ENCODE measurements at regions not wholly inside any gene's neighbourhood (a gene's known extent, or its start where the extent isn't known, plus 50 kb on each side); places are given as distances from the start of the nearest gene placed in this dataset.

- no peak for TF ChIP-seq CTCF (conservative IDR thresholded peaks at IDR 0.05; ENCODE audit: control insufficient read depth, insufficient read depth, low read depth, low read length)
- DNase-seq (ENCODE audit: low read depth) = no peak
- H3K4me3 ChIP-seq (ENCODE audit: control insufficient read depth, low read depth, low read length) = no peak overlapping the region
Observed at GRCh38 chr11:82117362-82117761, 616.3 kb downstream of the FAM181B start.

GRCh38 chr11:82105331-82105998 lies 628.2 kb downstream of the FAM181B start:
- TF ChIP-seq CTCF (conservative IDR thresholded peaks at IDR 0.05; ENCODE audit: control insufficient read depth, insufficient read depth, low read depth, low read length) = no peak
- H3K4me3 ChIP-seq (ENCODE audit: control insufficient read depth, low read depth, low read length) = no peak overlapping the region
- DNase-seq (ENCODE audit: low read depth) = no peak

- no peak overlapping the region for H3K4me3 ChIP-seq (ENCODE audit: control insufficient read depth, low read depth, low read length)
- DNase-seq (ENCODE audit: low read depth) = no peak
- TF ChIP-seq CTCF (conservative IDR thresholded peaks at IDR 0.05; ENCODE audit: control insufficient read depth, insufficient read depth, low read depth, low read length) = no peak
Observed at GRCh38 chr11:82092904-82093303, 640.8 kb downstream of the FAM181B start.

- no peak overlapping the region for H3K4me3 ChIP-seq (ENCODE audit: control insufficient read depth, low read depth, low read length)
- no peak for TF ChIP-seq CTCF (conservative IDR thresholded peaks at IDR 0.05; ENCODE audit: control insufficient read depth, insufficient read depth, low read depth, low read length)
- no peak for DNase-seq (ENCODE audit: low read depth)
Observed at GRCh38 chr11:82089426-82089825, 644.2 kb downstream of the FAM181B start.

- TF ChIP-seq CTCF (conservative IDR thresholded peaks at IDR 0.05; ENCODE audit: control insufficient read depth, insufficient read depth, low read depth, low read length) = no peak
- H3K4me3 ChIP-seq (ENCODE audit: control insufficient read depth, low read depth, low read length) = no peak overlapping the region
- no peak for DNase-seq (ENCODE audit: low read depth)
Observed at GRCh38 chr11:82085493-82085892, 648.2 kb downstream of the FAM181B start.

- H3K4me3 ChIP-seq (ENCODE audit: control insufficient read depth, low read depth, low read length) = no peak overlapping the region
- TF ChIP-seq CTCF (conservative IDR thresholded peaks at IDR 0.05; ENCODE audit: control insufficient read depth, insufficient read depth, low read depth, low read length) = no peak
- DNase-seq (ENCODE audit: low read depth) = no peak
Observed at GRCh38 chr11:82082976-82083375, 650.7 kb downstream of the FAM181B start.

- no peak overlapping the region for H3K4me3 ChIP-seq (ENCODE audit: control insufficient read depth, low read depth, low read length)
- no peak for TF ChIP-seq CTCF (conservative IDR thresholded peaks at IDR 0.05; ENCODE audit: control insufficient read depth, insufficient read depth, low read depth, low read length)
- peak; percentile 35 for DNase-seq (ENCODE audit: low read depth)
Observed at GRCh38 chr11:82080160-82080559, 653.5 kb downstream of the FAM181B start.

All from fibroblast of mammary gland (primary cell).